ENCODE measurements at regions not wholly inside any gene's neighbourhood (a gene's known extent, or its start where the extent isn't known, plus 50 kb on each side); places are given as distances from the start of the nearest gene placed in this dataset.

DNA sequence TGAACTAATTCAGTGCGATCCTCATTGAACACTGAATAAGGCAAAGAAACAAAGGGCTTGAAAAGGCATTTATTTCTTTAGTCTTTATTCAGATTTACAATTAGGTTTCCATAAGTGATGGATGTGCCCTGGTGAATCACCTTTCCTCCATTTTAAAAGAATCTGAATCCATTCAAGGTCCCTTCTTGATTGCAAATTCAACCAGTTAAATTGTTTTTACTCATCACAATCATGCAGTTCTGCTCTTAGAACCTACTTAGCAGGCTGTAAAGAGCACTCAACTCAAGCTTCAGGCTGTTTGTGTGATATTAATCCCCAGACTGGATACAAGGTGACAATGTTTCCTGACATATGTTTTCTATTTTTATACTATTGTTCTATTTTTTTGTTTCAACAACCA, 321.0 kb downstream of the TBC1D4 start:
- TF ChIP-seq, protein P1, sequence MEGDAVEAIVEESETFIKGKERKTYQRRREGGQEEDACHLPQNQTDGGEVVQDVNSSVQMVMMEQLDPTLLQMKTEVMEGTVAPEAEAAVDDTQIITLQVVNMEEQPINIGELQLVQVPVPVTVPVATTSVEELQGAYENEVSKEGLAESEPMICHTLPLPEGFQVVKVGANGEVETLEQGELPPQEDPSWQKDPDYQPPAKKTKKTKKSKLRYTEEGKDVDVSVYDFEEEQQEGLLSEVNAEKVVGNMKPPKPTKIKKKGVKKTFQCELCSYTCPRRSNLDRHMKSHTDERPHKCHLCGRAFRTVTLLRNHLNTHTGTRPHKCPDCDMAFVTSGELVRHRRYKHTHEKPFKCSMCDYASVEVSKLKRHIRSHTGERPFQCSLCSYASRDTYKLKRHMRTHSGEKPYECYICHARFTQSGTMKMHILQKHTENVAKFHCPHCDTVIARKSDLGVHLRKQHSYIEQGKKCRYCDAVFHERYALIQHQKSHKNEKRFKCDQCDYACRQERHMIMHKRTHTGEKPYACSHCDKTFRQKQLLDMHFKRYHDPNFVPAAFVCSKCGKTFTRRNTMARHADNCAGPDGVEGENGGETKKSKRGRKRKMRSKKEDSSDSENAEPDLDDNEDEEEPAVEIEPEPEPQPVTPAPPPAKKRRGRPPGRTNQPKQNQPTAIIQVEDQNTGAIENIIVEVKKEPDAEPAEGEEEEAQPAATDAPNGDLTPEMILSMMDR (IDR thresholded peaks at IDR 0.05 in 8 of 11, conservative IDR thresholded peaks at IDR 0.05 in 3 of 11) = no peak
- no peak for TF ChIP-seq POLR2AphosphoS5 (IDR thresholded peaks at IDR 0.05)

Measured in spleen (tissue), 7 donors.